CD8-positive, alpha-beta memory T cell (primary cell): ENCODE measurements at regions not wholly inside any gene's neighbourhood (a gene's known extent, or its start where the extent isn't known, plus 50 kb on each side); places are given as distances from the start of the nearest gene placed in this dataset.

ENCODE experiments used
- CTCF ChIA-PET: fragments of 350-600 bp; sonication (Branson Sonifier 250); formaldehyde crosslinking; loops from one replicate; lab custom pipeline; 2021; ENCODE audit warnings: antibody characterized with exemption; lab: Charles Lee
- POLR2A ChIA-PET: fragments of 350-600 bp; sonication (Branson Sonifier 250); formaldehyde crosslinking; loops from one replicate; lab custom pipeline; 2021; ENCODE audit warnings: antibody characterized with exemption; lab: Charles Lee
- DNase-seq, 5 donors: peaks; one replicate each; pipeline versions ENCODE4 v3.0.0 to v3.0.0-alpha.2; 2020 to 2022; ENCODE audit warnings: mixed read lengths in 1 of 5
- H3K27ac ChIP-seq: one replicate; pipeline ENCODE4 v1.7.0; 2013; ENCODE audit warnings: low read depth, mild to moderate bottlenecking, low read length, moderate library complexity
- H3K27me3 ChIP-seq: 2 replicates; pipeline ENCODE4 v1.7.0; 2013; ENCODE audit warnings: low read length, mild to moderate bottlenecking; ENCODE audit not compliant: insufficient read depth, poor library complexity, severe bottlenecking
- H3K36me3 ChIP-seq: 2 replicates; pipeline ENCODE4 v1.7.0; 2013; ENCODE audit warnings: mild to moderate bottlenecking, low read length, moderate library complexity; ENCODE audit not compliant: insufficient read depth
- H3K4me1 ChIP-seq: 2 replicates; pipeline ENCODE4 v1.7.0; 2013; ENCODE audit warnings: mild to moderate bottlenecking, low read length, moderate library complexity; ENCODE audit not compliant: insufficient read depth
- H3K4me3 ChIP-seq: 2 replicates; pipeline ENCODE4 v1.7.0; 2013; ENCODE audit warnings: mild to moderate bottlenecking, low read length
- H3K9me3 ChIP-seq: 2 replicates; pipeline ENCODE4 v1.7.0; 2013; ENCODE audit warnings: mild to moderate bottlenecking, low read length
- H3K27ac Mint-ChIP-seq, 8 donors: one replicate each; pipeline ENCODE4 v1.8.0; 2020 to 2021; ENCODE audit warnings: mixed read lengths in 8 of 8, mild to moderate bottlenecking in 6 of 8, inconsistent platforms in 3 of 8, moderate library complexity in 3 of 8
- H3K27me3 Mint-ChIP-seq, 2 donors: one replicate each; pipeline ENCODE4 v1.8.0; 2020 to 2021; ENCODE audit warnings: mixed read lengths in 2 of 2, mild to moderate bottlenecking in 1 of 2, moderate library complexity in 1 of 2
- H3K36me3 Mint-ChIP-seq, 3 donors: one replicate each; pipeline ENCODE4 v1.8.0; 2020 to 2021; ENCODE audit warnings: mixed read lengths in 3 of 3, inconsistent platforms in 1 of 3, mild to moderate bottlenecking in 1 of 3
- H3K4me1 Mint-ChIP-seq, 3 donors: one replicate each; pipeline ENCODE4 v1.8.0; 2020 to 2021; ENCODE audit warnings: mixed read lengths in 3 of 3, inconsistent platforms in 1 of 3, mild to moderate bottlenecking in 1 of 3
- H3K4me3 Mint-ChIP-seq, 7 donors: one replicate each; pipeline ENCODE4 v1.8.0; 2020 to 2021; ENCODE audit warnings: mixed read lengths in 7 of 7, mild to moderate bottlenecking in 6 of 7, moderate library complexity in 4 of 7, inconsistent platforms in 2 of 7
- H3K9me3 Mint-ChIP-seq, 5 donors: one replicate each; pipeline ENCODE4 v1.8.0; 2020 to 2022; ENCODE audit warnings: mixed read lengths in 5 of 5, mild to moderate bottlenecking in 3 of 5, moderate library complexity in 2 of 5, inconsistent platforms in 1 of 5

DNA sequence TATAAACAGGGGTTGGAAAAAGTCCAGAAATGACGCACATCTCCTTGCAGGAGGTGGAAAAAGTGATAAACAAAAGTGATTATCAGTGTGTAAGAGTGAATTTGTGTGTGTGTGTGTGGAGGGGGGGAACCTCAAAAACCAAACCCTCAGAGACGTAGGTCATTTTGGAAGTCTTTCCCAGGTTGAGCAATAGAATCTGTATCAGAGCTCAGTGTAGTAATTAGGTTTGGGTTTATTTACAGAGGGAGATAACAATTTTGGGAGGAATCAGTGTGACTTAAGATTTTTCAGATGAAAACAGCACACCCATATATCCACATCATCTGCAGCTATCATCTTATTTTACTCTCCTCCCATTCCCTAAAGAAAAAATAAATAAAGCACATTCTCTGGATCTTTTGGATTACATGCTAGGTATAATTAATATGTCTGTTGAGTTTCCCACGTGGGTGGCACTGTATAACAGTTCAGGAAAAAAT is 406.4 kb downstream of the FGF9 start:
- H3K27ac ChIP-seq = no peak overlapping the region
- H3K4me3 ChIP-seq = no peak overlapping the region
- no peaks in the 10 kb centered on the region for H3K9me3 Mint-ChIP-seq
- peaks cover 2 to 6% (median 3%) of the 10 kb centered on the region in 3 donors for H3K36me3 Mint-ChIP-seq
- POLR2A ChIA-PET = interaction anchor here (1.9 to 2.1 kb wide), 2 partner anchors 10 to 15 kb away, joined by 7 to 8 read pairs; no protein-coding TSS in a partner anchor
- no peaks in the 10 kb centered on the region for H3K27me3 ChIP-seq
- peak overlapping the region in 6 of 8 donors; percentile 3 to 67 (median 45) for H3K27ac Mint-ChIP-seq
- H3K4me3 Mint-ChIP-seq = peak overlapping the region in 3 of 7 donors; percentile 3 to 36 (median 30)
- CTCF ChIA-PET = interaction anchor here (0.7 to 2.3 kb wide), 5 partner anchors 9 to 31 kb away, joined by 3 to 5 read pairs (median 3); no protein-coding TSS in a partner anchor
- peaks cover 30 to 74% (median 68%) of the 10 kb centered on the region in 3 donors for H3K4me1 Mint-ChIP-seq
- H3K4me1 ChIP-seq = peaks cover 3% of the 10 kb centered on the region
- no peak for DNase-seq
- H3K9me3 ChIP-seq = no peaks in the 10 kb centered on the region
- H3K27me3 Mint-ChIP-seq = peaks cover 0 to 6% of the 10 kb centered on the region in 2 donors
- H3K36me3 ChIP-seq = no peaks in the 10 kb centered on the region

DNA sequence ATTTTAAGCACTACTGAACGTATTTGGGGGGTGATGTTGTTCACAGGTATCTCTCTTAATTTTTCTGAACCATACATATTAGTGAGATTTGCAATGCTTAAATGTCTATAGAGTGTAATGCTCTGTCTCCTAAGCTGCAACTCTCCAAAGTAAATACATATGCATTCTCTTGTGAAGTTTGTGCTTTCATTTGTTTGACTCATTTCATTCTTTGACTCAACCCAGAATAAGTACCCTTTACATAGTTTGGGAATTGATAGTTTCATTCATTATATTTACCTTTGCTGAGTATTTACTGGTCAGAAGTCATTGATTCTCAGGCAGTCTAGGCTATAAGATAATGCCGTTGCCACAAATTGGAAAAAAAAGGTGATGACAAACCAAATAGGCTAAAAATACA is 406.9 kb downstream of the FGF9 start:
- Mint-ChIP-seq H3K9me3 (no peaks in the 10 kb centered on the region), H3K27ac (peak overlapping the region in 4 of 8 donors; percentile 20 to 67 (median 36)), H3K4me1 (peaks cover 35 to 74% (median 72%) of the 10 kb centered on the region in 3 donors), H3K4me3 (peak overlapping the region in 1 of 7 donors; percentile 36), H3K27me3 (peaks cover 0 to 6% of the 10 kb centered on the region in 2 donors), H3K36me3 (peaks cover 2 to 6% (median 3%) of the 10 kb centered on the region in 3 donors)
- H3K4me3 ChIP-seq = no peak overlapping the region
- H3K27ac ChIP-seq = no peak overlapping the region
- H3K4me1 ChIP-seq = peaks cover 9% of the 10 kb centered on the region
- no peaks in the 10 kb centered on the region for H3K36me3 ChIP-seq
- no peaks in the 10 kb centered on the region for H3K27me3 ChIP-seq
- no peaks in the 10 kb centered on the region for H3K9me3 ChIP-seq
- ChIA-PET CTCF (interaction anchor here (1.4 to 2.3 kb wide), 2 partner anchors 17 to 30 kb away, joined by 3 to 5 read pairs; no protein-coding TSS in a partner anchor), POLR2A (no interaction called here)
- no peak for DNase-seq

- ChIA-PET POLR2A (no interaction called here), CTCF (no interaction called here)
- H3K27me3 Mint-ChIP-seq = peaks cover 0 to 6% of the 10 kb centered on the region in 2 donors
- peak overlapping the region in 1 of 7 donors; percentile 30 for H3K4me3 Mint-ChIP-seq
- peaks cover 14% of the 10 kb centered on the region for H3K4me1 ChIP-seq
- DNase-seq = no peak
- H3K4me3 ChIP-seq = no peak overlapping the region
- no peaks in the 10 kb centered on the region for H3K27me3 ChIP-seq
- H3K9me3 Mint-ChIP-seq = no peaks in the 10 kb centered on the region
- H3K36me3 ChIP-seq = no peaks in the 10 kb centered on the region
- H3K36me3 Mint-ChIP-seq = peaks cover 2 to 4% (median 3%) of the 10 kb centered on the region in 3 donors
- peak overlapping the region in 1 of 8 donors; percentile 37 for H3K27ac Mint-ChIP-seq
- H3K27ac ChIP-seq = no peak overlapping the region
- H3K4me1 Mint-ChIP-seq = peaks cover 26 to 63% (median 59%) of the 10 kb centered on the region in 3 donors
- no peaks in the 10 kb centered on the region for H3K9me3 ChIP-seq
Observed at GRCh38 chr13:22079961-22080360, 409.1 kb downstream of the FGF9 start.

DNA sequence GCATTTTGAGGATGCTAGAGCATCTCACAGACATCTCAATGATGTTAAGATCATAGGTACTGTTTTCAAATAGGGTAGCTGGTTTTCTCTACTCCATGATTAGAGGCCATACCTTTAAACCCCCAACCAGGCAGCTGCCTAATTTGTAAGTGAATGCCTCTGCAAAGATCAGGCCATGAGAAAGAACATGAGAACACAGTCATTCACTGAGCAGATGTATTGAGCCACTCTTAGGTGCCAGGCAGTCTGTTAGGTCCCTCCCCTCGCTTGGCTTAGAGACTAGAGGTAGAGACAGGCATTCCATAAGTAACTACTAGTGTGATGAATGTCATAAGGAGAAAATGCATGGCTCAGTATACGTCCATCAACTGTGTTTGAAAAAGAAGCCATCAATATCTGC is 410.0 kb downstream of the FGF9 start:
- CTCF ChIA-PET = no interaction called here
- no peak overlapping the region for H3K27ac Mint-ChIP-seq
- H3K36me3 Mint-ChIP-seq = peaks cover 2 to 4% (median 3%) of the 10 kb centered on the region in 3 donors
- peaks cover 0 to 6% of the 10 kb centered on the region in 2 donors for H3K27me3 Mint-ChIP-seq
- Histone ChIP-seq H3K4me1 (peaks cover 14% of the 10 kb centered on the region), H3K36me3 (no peaks in the 10 kb centered on the region), H3K4me3 (no peak overlapping the region), H3K27ac (no peak overlapping the region), H3K27me3 (no peaks in the 10 kb centered on the region), H3K9me3 (no peaks in the 10 kb centered on the region)
- POLR2A ChIA-PET = no interaction called here
- H3K9me3 Mint-ChIP-seq = no peaks in the 10 kb centered on the region
- H3K4me3 Mint-ChIP-seq = no peak overlapping the region
- peaks cover 26 to 56% (median 55%) of the 10 kb centered on the region in 3 donors for H3K4me1 Mint-ChIP-seq
- no peak for DNase-seq

DNA sequence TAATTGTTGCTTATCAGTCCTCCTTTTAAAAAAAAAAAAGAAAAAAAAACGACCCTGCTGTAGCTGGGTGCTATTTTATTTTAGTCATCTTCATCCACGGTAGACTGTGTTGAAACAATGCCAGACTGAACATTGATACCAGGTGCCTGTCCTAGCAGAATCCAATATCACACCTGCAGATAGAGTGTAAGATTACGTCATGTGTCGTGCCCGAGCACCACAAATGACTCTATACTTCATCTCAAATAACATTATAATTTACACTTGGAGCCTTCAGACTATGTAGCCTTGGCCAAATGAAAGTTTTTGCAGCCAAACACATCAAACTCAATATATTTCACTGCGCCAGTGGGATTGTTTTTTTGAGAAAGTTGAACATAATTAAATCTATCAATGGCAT is 410.6 kb downstream of the FGF9 start:
- H3K9me3 Mint-ChIP-seq = no peaks in the 10 kb centered on the region
- Histone ChIP-seq H3K9me3 (no peaks in the 10 kb centered on the region), H3K27ac (no peak overlapping the region), H3K36me3 (no peaks in the 10 kb centered on the region), H3K27me3 (no peaks in the 10 kb centered on the region), H3K4me3 (no peak overlapping the region), H3K4me1 (peaks cover 14% of the 10 kb centered on the region)
- CTCF ChIA-PET = no interaction called here
- POLR2A ChIA-PET = no interaction called here
- peaks cover 23 to 50% (median 49%) of the 10 kb centered on the region in 3 donors for H3K4me1 Mint-ChIP-seq
- no peak overlapping the region for H3K4me3 Mint-ChIP-seq
- H3K27ac Mint-ChIP-seq = no peak overlapping the region
- no peak for DNase-seq
- H3K36me3 Mint-ChIP-seq = peaks cover 2 to 5% (median 4%) of the 10 kb centered on the region in 3 donors
- peaks cover 0 to 4% of the 10 kb centered on the region in 2 donors for H3K27me3 Mint-ChIP-seq

DNA sequence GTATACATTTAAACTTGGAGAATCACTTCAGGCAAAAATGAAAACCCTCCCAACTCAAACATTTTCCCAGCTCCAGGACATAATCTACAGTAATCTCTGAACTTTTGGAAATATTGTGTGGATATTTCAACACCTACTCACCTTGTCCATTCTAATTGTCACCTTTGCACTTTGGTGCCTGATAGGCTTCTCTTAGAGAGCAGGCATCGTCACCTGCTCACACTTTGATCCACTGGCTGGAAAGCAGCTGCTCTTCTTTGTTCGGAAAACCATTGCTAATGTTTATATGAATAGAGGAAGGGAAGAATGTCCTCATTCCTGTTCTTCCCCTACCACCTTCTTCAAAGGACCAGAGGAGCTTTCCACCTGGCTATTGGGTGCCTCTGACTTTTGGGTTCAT is 411.2 kb downstream of the FGF9 start:
- H3K27me3 ChIP-seq = no peaks in the 10 kb centered on the region
- CTCF ChIA-PET = interaction anchor here (1.4 kb wide), 1 partner anchor 19 kb away, joined by 3 read pairs; no protein-coding TSS in a partner anchor
- peaks cover 2 to 6% (median 4%) of the 10 kb centered on the region in 3 donors for H3K36me3 Mint-ChIP-seq
- no peaks in the 10 kb centered on the region for H3K9me3 ChIP-seq
- peak overlapping the region in 5 of 8 donors; percentile 49 to 70 (median 65) for H3K27ac Mint-ChIP-seq
- H3K4me1 Mint-ChIP-seq = peaks cover 19 to 45% (median 43%) of the 10 kb centered on the region in 3 donors
- POLR2A ChIA-PET = no interaction called here
- no peak for DNase-seq
- peaks cover 14% of the 10 kb centered on the region for H3K4me1 ChIP-seq
- no peaks in the 10 kb centered on the region for H3K36me3 ChIP-seq
- H3K27ac ChIP-seq = no peak overlapping the region
- H3K4me3 Mint-ChIP-seq = no peak overlapping the region
- no peaks in the 10 kb centered on the region for H3K9me3 Mint-ChIP-seq
- H3K27me3 Mint-ChIP-seq = no peaks in the 10 kb centered on the region
- H3K4me3 ChIP-seq = no peak overlapping the region

DNA sequence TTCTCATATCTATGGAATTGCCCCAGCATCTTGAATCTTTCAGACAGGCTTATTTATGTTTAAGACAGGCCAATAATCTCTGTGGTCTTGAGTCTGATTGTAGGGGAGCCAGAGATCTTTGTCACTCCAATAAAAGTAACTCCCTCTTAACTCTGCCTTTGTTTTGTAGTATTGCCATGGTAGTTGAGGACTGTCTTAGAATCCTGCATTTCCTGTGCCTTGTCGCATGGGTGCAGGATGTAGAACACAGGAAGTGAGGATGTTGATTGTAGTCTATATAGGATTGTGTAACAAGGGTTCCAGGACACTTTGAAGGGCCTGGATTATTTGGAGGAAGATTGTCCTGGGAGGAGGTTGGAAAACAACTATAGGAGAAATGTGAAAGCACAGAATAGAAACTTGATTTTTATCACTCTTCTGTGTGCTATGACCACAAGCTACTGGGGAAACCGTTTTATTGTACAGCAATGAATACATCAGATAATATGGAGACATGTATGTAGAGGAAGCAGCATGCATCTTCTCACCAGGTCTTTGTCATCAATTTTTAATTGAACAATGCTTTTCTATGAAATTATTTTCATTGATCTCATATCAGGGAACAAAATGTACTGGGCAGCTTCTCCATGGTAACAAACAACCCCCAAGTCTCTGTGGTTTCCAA is 411.7 kb downstream of the FGF9 start:
- CTCF ChIA-PET = interaction anchor here (1.4 kb wide), 1 partner anchor 19 kb away, joined by 3 read pairs; no protein-coding TSS in a partner anchor
- peak in 2 of 5 donors; percentile 24 for DNase-seq
- Histone ChIP-seq H3K4me3 (no peak overlapping the region), H3K27ac (no peak overlapping the region), H3K4me1 (peaks cover 14% of the 10 kb centered on the region), H3K9me3 (no peaks in the 10 kb centered on the region), H3K36me3 (no peaks in the 10 kb centered on the region), H3K27me3 (no peaks in the 10 kb centered on the region)
- no peaks in the 10 kb centered on the region for H3K27me3 Mint-ChIP-seq
- H3K9me3 Mint-ChIP-seq = no peaks in the 10 kb centered on the region
- H3K4me3 Mint-ChIP-seq = peak overlapping the region in 1 of 7 donors; percentile 18
- POLR2A ChIA-PET = no interaction called here
- peak overlapping the region in 7 of 8 donors; percentile 3 to 70 (median 64) for H3K27ac Mint-ChIP-seq
- peaks cover 2 to 6% (median 5%) of the 10 kb centered on the region in 3 donors for H3K36me3 Mint-ChIP-seq
- peaks cover 14 to 40% (median 38%) of the 10 kb centered on the region in 3 donors for H3K4me1 Mint-ChIP-seq

GRCh38 chr13:22085001-22085400 is 414.1 kb downstream of the FGF9 start:
- H3K4me1 Mint-ChIP-seq = peaks cover 11 to 30% (median 30%) of the 10 kb centered on the region in 3 donors
- peaks cover 14% of the 10 kb centered on the region for H3K4me1 ChIP-seq
- H3K4me3 ChIP-seq = no peak overlapping the region
- ChIA-PET POLR2A (interaction anchor here (0.5 kb wide), 1 partner anchor 94 kb away, joined by 3 read pairs; no protein-coding TSS in a partner anchor), CTCF (interaction anchor here (1.2 to 1.5 kb wide), 2 partner anchors 12 to 24 kb away, joined by 3 to 4 read pairs; no protein-coding TSS in a partner anchor)
- H3K9me3 Mint-ChIP-seq = no peaks in the 10 kb centered on the region
- H3K36me3 ChIP-seq = no peaks in the 10 kb centered on the region
- H3K4me3 Mint-ChIP-seq = no peak overlapping the region
- no peak overlapping the region for H3K27ac ChIP-seq
- peaks cover 0 to 8% (median 6%) of the 10 kb centered on the region in 3 donors for H3K36me3 Mint-ChIP-seq
- peaks cover 0 to 1% of the 10 kb centered on the region in 2 donors for H3K27me3 Mint-ChIP-seq
- peak overlapping the region in 2 of 8 donors; percentile 38 to 49 for H3K27ac Mint-ChIP-seq
- DNase-seq = no peak
- no peaks in the 10 kb centered on the region for H3K9me3 ChIP-seq
- no peaks in the 10 kb centered on the region for H3K27me3 ChIP-seq
